Subcutaneous abdominal adipose tissue (tissue), 5 donors: ENCODE measurements at regions not wholly inside any gene's neighbourhood (a gene's known extent, or its start where the extent isn't known, plus 50 kb on each side); places are given as distances from the start of the nearest gene placed in this dataset.
A peak's percentile ranks its signal among the peaks of the same experiment; 100 is the strongest.

ENCODE experiments used
- H3K27ac ChIP-seq: one replicate; pipeline ENCODE4 v1.7.0; 2013; ENCODE audit warnings: low read depth, mild to moderate bottlenecking, inconsistent platforms, low read length, moderate library complexity
- H3K27me3 ChIP-seq, 5 donors: one replicate each; pipeline ENCODE4 v1.7.0; 2013; ENCODE audit warnings: low read length in 5 of 5, inconsistent platforms in 1 of 5; ENCODE audit not compliant: control insufficient read depth in 5 of 5, insufficient read depth in 4 of 5
- H3K36me3 ChIP-seq, 5 donors: one replicate each; pipeline ENCODE4 v1.7.0; 2013; ENCODE audit warnings: low read length in 5 of 5; ENCODE audit not compliant: control insufficient read depth in 5 of 5, insufficient read depth in 5 of 5
- H3K4me1 ChIP-seq, 5 donors: one replicate each; pipeline ENCODE4 v1.7.0; 2013; ENCODE audit warnings: low read length in 5 of 5, mild to moderate bottlenecking in 3 of 5, moderate library complexity in 1 of 5; ENCODE audit not compliant: control insufficient read depth in 5 of 5, insufficient read depth in 5 of 5
- H3K4me3 ChIP-seq, 5 donors: one replicate each; pipeline ENCODE4 v1.7.0; 2013; ENCODE audit warnings: low read length in 5 of 5, low read depth in 1 of 5
- H3K9ac ChIP-seq, 5 donors: one replicate each; pipeline ENCODE4 v1.7.0; 2013; ENCODE audit warnings: low read length in 5 of 5, mild to moderate bottlenecking in 4 of 5, moderate library complexity in 3 of 5
- H3K9me3 ChIP-seq, 5 donors: one replicate each; pipeline ENCODE4 v1.7.0; 2013; ENCODE audit warnings: low read length in 5 of 5; ENCODE audit not compliant: control insufficient read depth in 5 of 5
- donor health status: healthy.
- donor health status: healthy.
- donor health status: healthy.
- donor health status: healthy.
- donor health status: healthy.

DNA sequence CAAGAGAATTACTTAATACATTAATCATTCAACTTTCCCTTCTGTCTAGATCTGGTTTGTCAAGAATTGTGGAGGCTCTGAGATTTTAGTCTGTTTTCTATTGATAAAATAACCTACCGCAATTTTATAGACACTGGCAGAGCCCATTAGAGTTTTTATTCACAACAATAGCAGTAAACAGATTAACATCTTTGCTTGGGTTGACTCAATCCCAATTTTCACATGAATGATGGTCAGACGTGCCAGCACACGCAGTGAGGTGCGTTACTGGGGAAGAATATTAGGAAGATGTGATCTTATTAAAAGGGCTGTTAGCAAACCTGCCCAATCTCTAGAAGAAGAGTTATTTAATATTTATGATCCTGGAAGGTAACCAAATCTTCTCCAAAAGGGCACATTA lies 736.6 kb downstream of the MRPL39 start:
- Histone ChIP-seq H3K9me3 (peaks cover 0 to 8% (median 4%) of the 10 kb centered on the region in 5 donors), H3K27me3 (no peaks in the 10 kb centered on the region), H3K36me3 (no peaks in the 10 kb centered on the region), H3K27ac (no peak overlapping the region), H3K4me3 (no peak overlapping the region), H3K9ac (no peak overlapping the region), H3K4me1 (no peaks in the 10 kb centered on the region)

DNA sequence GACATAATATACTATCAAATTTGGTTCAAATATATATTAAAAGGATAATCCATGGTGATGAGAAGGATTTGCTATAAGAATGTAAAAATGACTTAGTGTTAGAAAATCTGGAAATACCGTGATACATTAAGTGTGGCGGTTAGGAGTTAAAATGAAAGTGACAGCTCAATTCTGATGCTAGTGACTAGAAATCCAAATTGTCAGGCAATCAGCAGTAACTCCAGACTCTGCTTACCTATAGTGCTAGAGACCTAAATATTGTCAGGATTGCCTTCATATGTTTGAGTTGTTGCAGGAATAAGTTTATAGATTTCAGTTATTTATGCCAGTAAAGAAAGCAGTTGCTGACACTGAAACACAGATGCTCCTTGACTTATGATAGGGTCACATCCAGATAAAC lies 737.4 kb downstream of the MRPL39 start:
- Histone ChIP-seq H3K4me3 (no peak overlapping the region), H3K27ac (no peak overlapping the region), H3K9me3 (peaks cover 0 to 8% (median 4%) of the 10 kb centered on the region in 5 donors), H3K36me3 (no peaks in the 10 kb centered on the region), H3K27me3 (no peaks in the 10 kb centered on the region), H3K9ac (no peak overlapping the region), H3K4me1 (no peaks in the 10 kb centered on the region)

DNA sequence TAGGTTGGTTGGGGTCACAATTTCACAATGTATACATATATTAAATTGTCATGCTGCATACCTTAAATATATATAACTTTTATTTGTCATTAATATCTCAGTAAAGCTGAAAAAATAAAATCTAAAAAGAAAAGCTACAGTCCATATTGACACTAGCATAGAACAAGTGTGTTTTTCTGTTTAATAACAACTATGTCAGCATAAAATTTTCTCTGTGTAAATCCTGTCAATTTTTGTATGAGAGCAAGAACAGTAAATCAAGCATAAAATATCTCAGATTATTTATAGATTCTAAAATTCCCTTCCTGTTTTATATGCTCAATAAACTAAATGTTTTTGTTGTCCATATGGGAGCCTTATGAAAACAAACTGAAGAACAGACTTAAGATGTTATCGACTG lies 739.2 kb downstream of the MRPL39 start:
- no peak overlapping the region for H3K4me3 ChIP-seq
- no peak overlapping the region for H3K9ac ChIP-seq
- H3K27ac ChIP-seq = no peak overlapping the region
- H3K27me3 ChIP-seq = no peaks in the 10 kb centered on the region
- no peaks in the 10 kb centered on the region for H3K4me1 ChIP-seq
- H3K36me3 ChIP-seq = no peaks in the 10 kb centered on the region
- peaks cover 0 to 8% (median 3%) of the 10 kb centered on the region in 5 donors for H3K9me3 ChIP-seq

DNA sequence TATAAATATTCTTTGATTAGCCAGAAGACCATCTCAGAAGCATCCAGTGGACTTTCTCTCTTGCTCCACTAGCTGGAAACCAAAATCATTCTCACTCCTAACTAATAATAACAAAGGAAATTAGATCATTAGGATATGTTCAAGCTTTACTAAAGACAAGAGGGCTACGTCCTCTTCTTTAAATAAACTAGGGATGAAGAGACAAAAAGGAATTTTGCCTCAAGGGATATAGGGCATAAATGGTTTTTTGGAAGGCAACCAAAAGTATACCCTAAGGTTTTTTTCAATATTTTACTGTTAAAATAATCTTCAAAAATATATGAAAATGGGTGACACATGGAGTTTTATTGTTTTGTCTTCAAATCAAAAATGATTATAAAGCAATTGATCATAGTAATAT lies 745.8 kb downstream of the MRPL39 start:
- Histone ChIP-seq H3K9me3 (no peaks in the 10 kb centered on the region), H3K27ac (no peak overlapping the region), H3K4me3 (no peak overlapping the region), H3K36me3 (no peaks in the 10 kb centered on the region), H3K4me1 (no peaks in the 10 kb centered on the region), H3K27me3 (no peaks in the 10 kb centered on the region), H3K9ac (no peak overlapping the region)

DNA sequence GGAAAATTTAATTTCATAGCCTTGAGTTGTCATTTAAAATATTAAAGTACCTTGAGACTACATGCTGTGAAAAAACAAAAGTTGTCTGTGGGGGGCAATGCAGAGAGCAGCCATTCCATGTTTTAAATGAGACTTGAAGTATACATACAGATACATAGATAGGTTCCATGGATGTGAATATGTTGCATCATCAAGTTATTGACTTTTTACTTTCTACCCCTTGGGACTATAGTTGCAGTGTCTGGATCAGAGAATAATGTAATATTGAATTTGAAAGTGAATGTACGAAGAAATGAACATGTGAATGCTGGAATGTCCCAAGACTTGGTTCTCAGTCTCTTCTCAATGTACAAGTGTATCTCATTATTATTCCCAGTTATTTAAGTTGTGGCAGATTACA lies 751.0 kb downstream of the MRPL39 start:
- Histone ChIP-seq H3K27me3 (no peaks in the 10 kb centered on the region), H3K9me3 (no peaks in the 10 kb centered on the region), H3K9ac (no peak overlapping the region), H3K36me3 (no peaks in the 10 kb centered on the region), H3K4me3 (no peak overlapping the region), H3K27ac (no peak overlapping the region), H3K4me1 (no peaks in the 10 kb centered on the region)

DNA sequence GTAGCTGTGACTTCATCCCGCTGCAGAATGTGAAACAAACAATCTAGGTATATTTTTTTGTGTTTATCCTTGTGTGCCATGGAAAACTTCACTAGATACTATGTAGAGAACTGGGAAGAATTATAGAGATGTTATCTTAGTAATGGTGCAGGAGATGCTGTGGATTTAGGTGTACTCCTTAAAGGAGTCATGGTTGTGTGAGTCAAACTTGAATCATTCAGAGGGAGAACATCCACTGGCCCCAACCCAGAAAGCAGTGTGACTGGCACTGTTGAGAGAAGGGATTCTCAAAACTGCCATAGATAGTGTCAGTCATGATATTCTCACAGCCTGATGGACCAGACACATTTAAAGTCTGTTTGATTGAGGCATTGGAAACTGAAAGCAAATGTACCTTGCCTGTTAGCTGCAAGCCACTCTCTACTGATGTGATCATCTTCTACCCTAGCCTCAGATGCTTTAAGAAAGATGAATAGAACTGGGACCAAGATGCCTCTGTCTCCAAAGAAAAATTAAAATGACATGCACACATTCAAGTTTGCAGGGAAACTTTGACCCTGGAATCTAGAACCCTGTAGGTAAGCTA lies 754.6 kb downstream of the MRPL39 start:
- H3K4me1 ChIP-seq = no peaks in the 10 kb centered on the region
- no peaks in the 10 kb centered on the region for H3K27me3 ChIP-seq
- no peak overlapping the region for H3K9ac ChIP-seq
- no peak overlapping the region for H3K27ac ChIP-seq
- no peak overlapping the region for H3K4me3 ChIP-seq
- H3K9me3 ChIP-seq = no peaks in the 10 kb centered on the region
- no peaks in the 10 kb centered on the region for H3K36me3 ChIP-seq

DNA sequence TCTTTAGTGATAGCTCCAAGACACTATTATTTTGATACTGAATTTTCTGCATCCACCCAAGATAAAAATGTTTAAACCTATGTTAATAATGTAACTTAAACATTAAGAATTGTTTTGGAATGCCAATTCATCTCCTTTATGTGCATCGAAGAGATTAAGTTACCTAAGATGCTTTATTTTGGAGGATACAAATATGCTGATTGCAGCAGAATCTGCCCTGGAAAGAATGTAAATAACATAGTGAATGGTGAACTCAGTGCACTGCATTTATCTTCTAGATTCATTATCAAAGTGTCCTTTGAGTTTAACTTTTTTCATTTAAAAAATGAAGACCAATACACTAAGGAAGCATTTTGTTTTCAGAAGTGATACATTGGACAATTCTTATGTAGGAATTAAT lies 757.2 kb downstream of the MRPL39 start:
- Histone ChIP-seq H3K4me3 (no peak overlapping the region), H3K9ac (no peak overlapping the region), H3K4me1 (peaks cover 0 to 10% (median 0%) of the 10 kb centered on the region in 5 donors), H3K27ac (no peak overlapping the region), H3K27me3 (no peaks in the 10 kb centered on the region), H3K36me3 (no peaks in the 10 kb centered on the region), H3K9me3 (no peaks in the 10 kb centered on the region)

DNA sequence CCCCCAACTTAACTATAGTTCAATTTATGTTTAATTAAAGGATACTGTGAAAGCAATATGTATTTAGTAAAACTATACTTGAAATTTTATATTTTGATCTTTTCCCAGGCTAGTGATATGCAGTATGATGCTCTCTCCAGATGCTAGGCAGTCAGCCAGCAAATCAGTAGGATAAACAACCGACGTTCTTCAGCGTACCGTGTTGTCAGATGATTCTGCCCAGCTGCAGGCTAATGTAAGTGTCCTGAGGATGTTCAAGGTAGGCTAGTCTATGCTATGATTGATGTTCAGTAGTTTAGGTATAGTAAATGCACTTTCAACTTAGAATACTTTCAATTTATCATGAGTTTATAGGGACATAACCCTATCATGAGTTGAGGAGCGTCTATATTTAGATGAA lies 762.6 kb downstream of the MRPL39 start:
- no peak overlapping the region for H3K27ac ChIP-seq
- no peak overlapping the region for H3K4me3 ChIP-seq
- no peaks in the 10 kb centered on the region for H3K36me3 ChIP-seq
- H3K9me3 ChIP-seq = no peaks in the 10 kb centered on the region
- H3K27me3 ChIP-seq = no peaks in the 10 kb centered on the region
- peaks cover 0 to 10% (median 0%) of the 10 kb centered on the region in 5 donors for H3K4me1 ChIP-seq
- no peak overlapping the region for H3K9ac ChIP-seq

DNA sequence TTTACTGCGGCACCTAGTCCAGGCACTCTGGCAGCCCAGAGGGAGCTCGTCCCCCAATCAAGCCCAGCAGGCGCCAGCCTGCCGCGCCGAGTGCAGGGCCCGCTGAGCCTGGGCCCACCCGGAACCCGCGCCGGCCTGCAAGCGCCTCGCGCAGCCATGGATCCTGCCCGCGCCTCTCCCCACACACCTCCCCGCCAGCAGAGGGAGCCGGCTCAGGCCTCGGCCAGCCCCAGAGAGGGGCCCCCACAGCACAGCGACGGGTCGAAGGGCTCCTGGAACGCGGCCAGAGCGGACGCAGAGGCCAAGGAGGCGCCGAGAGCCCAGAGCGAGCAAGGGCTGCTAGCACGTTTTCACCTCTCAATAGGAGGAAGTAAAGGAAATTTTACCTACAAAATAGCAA lies 767.0 kb downstream of the MRPL39 start:
- no peak overlapping the region for H3K4me3 ChIP-seq
- H3K27me3 ChIP-seq = no peaks in the 10 kb centered on the region
- H3K9ac ChIP-seq = no peak overlapping the region
- no peaks in the 10 kb centered on the region for H3K9me3 ChIP-seq
- H3K36me3 ChIP-seq = no peaks in the 10 kb centered on the region
- H3K27ac ChIP-seq = no peak overlapping the region
- H3K4me1 ChIP-seq = no peaks in the 10 kb centered on the region

DNA sequence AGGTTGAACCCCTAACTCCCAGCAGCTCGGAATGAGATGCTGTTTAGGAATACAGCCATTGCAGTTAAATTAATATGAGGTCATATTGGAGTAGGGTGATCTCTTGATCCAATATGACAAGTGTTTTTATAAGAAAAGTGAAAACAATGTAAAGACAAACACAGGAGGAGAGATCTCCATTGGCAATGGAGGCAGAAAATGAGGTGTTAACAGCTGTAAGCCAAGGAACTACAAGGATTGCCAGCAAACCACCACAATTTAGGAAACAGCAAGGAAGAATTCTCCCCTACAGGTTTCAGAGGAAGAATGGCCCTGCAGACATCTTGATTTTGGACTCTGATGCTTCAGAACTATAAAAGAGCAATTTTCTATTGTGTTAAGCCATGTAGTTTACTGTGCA lies 774.3 kb downstream of the MRPL39 start:
- H3K4me3 ChIP-seq = no peak overlapping the region
- peak overlapping the region; percentile 59 for H3K27ac ChIP-seq
- no peaks in the 10 kb centered on the region for H3K36me3 ChIP-seq
- no peaks in the 10 kb centered on the region for H3K27me3 ChIP-seq
- H3K9ac ChIP-seq = no peak overlapping the region
- H3K4me1 ChIP-seq = peaks cover 0 to 33% (median 10%) of the 10 kb centered on the region in 5 donors
- no peaks in the 10 kb centered on the region for H3K9me3 ChIP-seq

DNA sequence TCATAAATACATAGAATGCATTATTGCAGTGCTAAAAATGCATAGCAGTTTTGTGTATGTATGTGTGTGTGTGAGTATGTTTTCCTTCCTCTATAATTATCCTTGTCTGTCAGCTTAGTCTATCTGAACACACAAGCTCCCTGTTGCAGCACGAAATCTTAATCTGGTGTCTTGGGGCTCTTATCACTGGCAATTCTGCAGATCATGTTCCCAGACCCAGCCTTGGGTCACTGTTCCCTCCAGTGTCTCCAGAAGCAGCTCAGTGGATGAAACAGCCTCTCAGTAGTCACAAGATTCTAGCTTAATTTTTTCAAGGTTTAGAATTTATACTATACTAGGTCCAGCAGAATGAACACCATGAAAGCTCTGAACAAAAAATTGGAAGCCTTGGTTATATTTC lies 777.9 kb downstream of the MRPL39 start:
- H3K4me3 ChIP-seq = no peak overlapping the region
- H3K9me3 ChIP-seq = no peaks in the 10 kb centered on the region
- H3K36me3 ChIP-seq = no peaks in the 10 kb centered on the region
- H3K27me3 ChIP-seq = no peaks in the 10 kb centered on the region
- peak overlapping the region in 1 of 5 donors; percentile 44 for H3K9ac ChIP-seq
- H3K4me1 ChIP-seq = peaks cover 0 to 33% (median 10%) of the 10 kb centered on the region in 5 donors
- H3K27ac ChIP-seq = peak overlapping the region; percentile 58
